ENCODE measurements at regions not wholly inside any gene's neighbourhood (a gene's known extent, or its start where the extent isn't known, plus 50 kb on each side); places are given as distances from the start of the nearest gene placed in this dataset.

GRCh38 chr3:23052620-23053019 is 150.5 kb upstream of the UBE2E2 start:
- TF ChIP-seq POLR2AphosphoS5 (IDR thresholded peaks at IDR 0.05; ENCODE audit: low read depth, low read length) (no peak), TAF1 (IDR thresholded peaks at IDR 0.05; ENCODE audit: borderline replicate concordance, insufficient read depth, low read length) (no peak), SIN3A (IDR thresholded peaks at IDR 0.05; ENCODE audit: borderline replicate concordance, insufficient read depth, low read length) (no peak), FOXP2 (optimal IDR thresholded peaks at IDR 0.05; ENCODE audit: borderline replicate concordance, extremely low read depth, extremely low read length, insufficient read depth) (no peak), REST (IDR thresholded peaks at IDR 0.05; ENCODE audit: insufficient read depth in 1 of 2, low read depth in 2 of 2, low read length in 2 of 2) (no peak)

- TF ChIP-seq TAF1 (IDR thresholded peaks at IDR 0.05; ENCODE audit: borderline replicate concordance, insufficient read depth, low read length) = no peak
- TF ChIP-seq FOXP2 (optimal IDR thresholded peaks at IDR 0.05; ENCODE audit: borderline replicate concordance, extremely low read depth, extremely low read length, insufficient read depth) = no peak
- TF ChIP-seq POLR2AphosphoS5 (IDR thresholded peaks at IDR 0.05; ENCODE audit: low read depth, low read length) = no peak
- no peak for TF ChIP-seq REST (IDR thresholded peaks at IDR 0.05; ENCODE audit: insufficient read depth in 1 of 2, low read depth in 2 of 2, low read length in 2 of 2)
- no peak for TF ChIP-seq SIN3A (IDR thresholded peaks at IDR 0.05; ENCODE audit: borderline replicate concordance, insufficient read depth, low read length)
Observed at GRCh38 chr3:23055733-23056376, 147.3 kb upstream of the UBE2E2 start.

DNA sequence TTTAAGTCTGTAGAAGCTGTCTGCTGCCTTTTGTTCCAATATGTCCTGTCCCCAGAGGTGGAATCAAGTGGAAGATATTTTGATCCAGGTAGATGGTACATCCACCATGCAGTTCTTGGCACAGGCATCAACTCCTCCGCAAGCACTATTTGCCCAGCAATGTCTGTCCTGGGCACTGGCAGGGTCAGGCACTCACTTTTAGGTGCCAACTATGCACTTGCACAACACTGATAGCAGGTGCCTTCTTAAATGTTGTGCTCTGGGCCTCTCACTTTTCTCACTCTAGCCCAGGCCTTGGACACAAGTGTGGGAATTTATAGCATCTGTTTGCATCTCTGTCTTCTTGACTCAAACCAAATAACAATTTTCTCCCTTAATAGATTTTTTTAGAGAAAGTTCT is 140.5 kb upstream of the UBE2E2 start:
- TF ChIP-seq REST (IDR thresholded peaks at IDR 0.05; ENCODE audit: insufficient read depth in 1 of 2, low read depth in 2 of 2, low read length in 2 of 2) (no peak), FOXP2 (optimal IDR thresholded peaks at IDR 0.05; ENCODE audit: borderline replicate concordance, extremely low read depth, extremely low read length, insufficient read depth) (no peak), TAF1 (IDR thresholded peaks at IDR 0.05; ENCODE audit: borderline replicate concordance, insufficient read depth, low read length) (no peak), SIN3A (IDR thresholded peaks at IDR 0.05; ENCODE audit: borderline replicate concordance, insufficient read depth, low read length) (no peak), POLR2AphosphoS5 (IDR thresholded peaks at IDR 0.05; ENCODE audit: low read depth, low read length) (no peak)

GRCh38 chr3:23062982-23063381 is 140.1 kb upstream of the UBE2E2 start:
- TF ChIP-seq TAF1 (IDR thresholded peaks at IDR 0.05; ENCODE audit: borderline replicate concordance, insufficient read depth, low read length) (no peak), REST (IDR thresholded peaks at IDR 0.05; ENCODE audit: insufficient read depth in 1 of 2, low read depth in 2 of 2, low read length in 2 of 2) (no peak)

DNA sequence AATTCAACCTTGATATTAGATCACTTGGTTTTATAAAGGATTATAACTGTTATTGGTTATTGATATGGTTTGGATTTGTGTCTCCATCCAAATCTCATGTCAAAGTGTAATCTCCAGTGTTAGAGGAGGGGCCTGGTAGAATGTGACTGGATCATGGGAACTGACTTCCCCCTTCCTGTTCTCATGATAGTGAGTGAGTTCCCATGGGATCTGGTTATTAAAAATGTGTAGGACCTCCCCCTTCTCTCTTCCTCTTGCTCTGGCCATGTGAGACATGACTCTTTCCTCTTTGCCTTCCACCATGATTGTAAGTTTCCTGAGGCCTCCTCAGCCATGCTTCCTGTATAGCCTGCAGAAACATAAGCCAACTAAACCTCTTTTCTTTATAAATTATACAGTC is 136.0 kb upstream of the UBE2E2 start:
- no peak for TF ChIP-seq TAF1 (IDR thresholded peaks at IDR 0.05; ENCODE audit: borderline replicate concordance, insufficient read depth, low read length)
- no peak for TF ChIP-seq SIN3A (IDR thresholded peaks at IDR 0.05; ENCODE audit: borderline replicate concordance, insufficient read depth, low read length)
- no peak for TF ChIP-seq POLR2AphosphoS5 (IDR thresholded peaks at IDR 0.05; ENCODE audit: low read depth, low read length)
